ENCODE measurements at regions not wholly inside any gene's neighbourhood (a gene's known extent, or its start where the extent isn't known, plus 50 kb on each side); places are given as distances from the start of the nearest gene placed in this dataset.

DNA sequence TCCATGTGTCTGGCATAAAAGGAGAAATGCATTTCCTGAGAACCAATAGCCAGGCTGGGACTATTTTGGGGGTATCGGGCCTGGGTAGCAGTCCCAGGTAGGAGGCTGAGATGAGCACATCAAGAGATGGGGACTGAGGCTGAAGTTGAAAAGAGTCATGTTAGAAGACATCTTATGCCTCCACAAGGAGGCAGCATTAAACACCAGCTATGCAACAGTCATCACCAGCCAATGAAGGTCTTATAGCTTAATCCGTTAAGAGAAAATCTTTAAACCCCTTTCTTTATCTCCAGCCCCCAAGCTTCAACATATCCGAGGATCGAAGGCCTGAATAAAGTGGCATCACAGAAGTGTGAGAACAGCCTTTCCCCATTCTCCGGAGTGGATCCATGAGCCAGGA, 640.7 kb upstream of the PTBP2 start:
- Histone ChIP-seq H3K4me2 (replicated peaks; ENCODE audit: extremely low read depth, low read length, poor library complexity, severe bottlenecking) (no peak overlapping the region), H2AFZ (ENCODE audit: insufficient read depth, low read depth, low read length, poor library complexity, severe bottlenecking) (no peak overlapping the region), H3K9me3 (replicated peaks in 1 of 2; ENCODE audit: control insufficient read depth in 1 of 2, insufficient read depth in 1 of 2, low read length in 2 of 2) (peaks cover 8 to 21% of the 10 kb centered on the region in 2 donors), H3K9ac (ENCODE audit: insufficient read depth, low read length, poor library complexity, severe bottlenecking) (no peak overlapping the region), H3K4me1 (ENCODE audit: control insufficient read depth in 1 of 2, insufficient read depth in 2 of 2, low read length in 2 of 2) (no peaks in the 10 kb centered on the region), H3K36me3 (replicated peaks in 1 of 2; ENCODE audit: control insufficient read depth in 1 of 2, insufficient read depth in 2 of 2, low read length in 2 of 2) (no peaks in the 10 kb centered on the region), H3K27ac (ENCODE audit: low read depth in 1 of 2, low read length in 2 of 2) (no peak overlapping the region), H3K27me3 (ENCODE audit: control insufficient read depth in 2 of 2, insufficient read depth in 2 of 2, low read length in 2 of 2) (no peaks in the 10 kb centered on the region), H3K4me3 (replicated peaks in 1 of 3; ENCODE audit: low read depth in 2 of 3, low read length in 3 of 3) (no peak overlapping the region), H3K79me2 (ENCODE audit: insufficient read depth, low read length) (no peaks in the 10 kb centered on the region), H4K20me1 (ENCODE audit: insufficient read depth, low read length) (no peaks in the 10 kb centered on the region)
- Mint-ChIP-seq H3K9me3 (peaks cover 0 to 17% (median 9%) of the 10 kb centered on the region in 7 donors), H3K36me3 (no peaks in the 10 kb centered on the region), H3K4me3 (no peak overlapping the region), H3K4me1 (no peaks in the 10 kb centered on the region), H3K27ac (no peak overlapping the region), H3K27me3 (ENCODE audit: low read depth in 3 of 3) (no peaks in the 10 kb centered on the region)
- DNase-seq: no peak
- TF ChIP-seq, protein P1, sequence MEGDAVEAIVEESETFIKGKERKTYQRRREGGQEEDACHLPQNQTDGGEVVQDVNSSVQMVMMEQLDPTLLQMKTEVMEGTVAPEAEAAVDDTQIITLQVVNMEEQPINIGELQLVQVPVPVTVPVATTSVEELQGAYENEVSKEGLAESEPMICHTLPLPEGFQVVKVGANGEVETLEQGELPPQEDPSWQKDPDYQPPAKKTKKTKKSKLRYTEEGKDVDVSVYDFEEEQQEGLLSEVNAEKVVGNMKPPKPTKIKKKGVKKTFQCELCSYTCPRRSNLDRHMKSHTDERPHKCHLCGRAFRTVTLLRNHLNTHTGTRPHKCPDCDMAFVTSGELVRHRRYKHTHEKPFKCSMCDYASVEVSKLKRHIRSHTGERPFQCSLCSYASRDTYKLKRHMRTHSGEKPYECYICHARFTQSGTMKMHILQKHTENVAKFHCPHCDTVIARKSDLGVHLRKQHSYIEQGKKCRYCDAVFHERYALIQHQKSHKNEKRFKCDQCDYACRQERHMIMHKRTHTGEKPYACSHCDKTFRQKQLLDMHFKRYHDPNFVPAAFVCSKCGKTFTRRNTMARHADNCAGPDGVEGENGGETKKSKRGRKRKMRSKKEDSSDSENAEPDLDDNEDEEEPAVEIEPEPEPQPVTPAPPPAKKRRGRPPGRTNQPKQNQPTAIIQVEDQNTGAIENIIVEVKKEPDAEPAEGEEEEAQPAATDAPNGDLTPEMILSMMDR (IDR thresholded peaks at IDR 0.05): no peak
- intact Hi-C loops (cut with micrococcal nuclease): no loop called here
- WGBS (ENCODE audit: insufficient coverage): 100% methylated on average over 1 of the region's 5 CpGs

GRCh38 chr1:96087719-96088118, 633.9 kb upstream of the PTBP2 start:
- DNase-seq: no peak
- no peaks in the 10 kb centered on the region for H3K36me3 Mint-ChIP-seq

More at GRCh38 chr1:96087719-96088118, 633.9 kb upstream of the PTBP2 start:
- no peaks in the 10 kb centered on the region for H3K27me3 ChIP-seq (ENCODE audit: control insufficient read depth in 2 of 2, insufficient read depth in 2 of 2, low read length in 2 of 2)
- no peaks in the 10 kb centered on the region for H3K27me3 Mint-ChIP-seq (ENCODE audit: low read depth in 3 of 3)
- no peak overlapping the region for H3K4me2 ChIP-seq (replicated peaks; ENCODE audit: extremely low read depth, low read length, poor library complexity, severe bottlenecking)
- H3K27ac ChIP-seq (ENCODE audit: low read depth in 1 of 2, low read length in 2 of 2): no peak overlapping the region
- H4K20me1 ChIP-seq (ENCODE audit: insufficient read depth, low read length): no peaks in the 10 kb centered on the region
- peaks cover 0 to 6% (median 2%) of the 10 kb centered on the region in 7 donors for H3K9me3 Mint-ChIP-seq
- H3K36me3 ChIP-seq (replicated peaks in 1 of 2; ENCODE audit: control insufficient read depth in 1 of 2, insufficient read depth in 2 of 2, low read length in 2 of 2): no peaks in the 10 kb centered on the region
- H3K27ac Mint-ChIP-seq: no peak overlapping the region
- no peak overlapping the region for H3K9ac ChIP-seq (ENCODE audit: insufficient read depth, low read length, poor library complexity, severe bottlenecking)
- intact Hi-C loops (cut with micrococcal nuclease): no loop called here
- H3K4me1 ChIP-seq (ENCODE audit: control insufficient read depth in 1 of 2, insufficient read depth in 2 of 2, low read length in 2 of 2): no peaks in the 10 kb centered on the region
- no peak overlapping the region for H3K4me3 Mint-ChIP-seq
- no peak overlapping the region for H2AFZ ChIP-seq (ENCODE audit: insufficient read depth, low read depth, low read length, poor library complexity, severe bottlenecking)
- TF ChIP-seq, protein P1 (IDR thresholded peaks at IDR 0.05): no peak
- H3K4me1 Mint-ChIP-seq: no peaks in the 10 kb centered on the region
- peaks cover 6% of the 10 kb centered on the region in 2 donors for H3K9me3 ChIP-seq (replicated peaks in 1 of 2; ENCODE audit: control insufficient read depth in 1 of 2, insufficient read depth in 1 of 2, low read length in 2 of 2)
- WGBS (ENCODE audit: insufficient coverage): 100% methylated on average over 1 of the region's 1 CpG
- H3K79me2 ChIP-seq (ENCODE audit: insufficient read depth, low read length): no peaks in the 10 kb centered on the region
- H3K4me3 ChIP-seq (replicated peaks in 1 of 3; ENCODE audit: low read depth in 2 of 3, low read length in 3 of 3): no peak overlapping the region

All from CD14-positive monocyte (primary cell).